ENCODE measurements at regions not wholly inside any gene's neighbourhood (a gene's known extent, or its start where the extent isn't known, plus 50 kb on each side); places are given as distances from the start of the nearest gene placed in this dataset.
"Not testable (repeated sequence)": the region's sequence is repeated elsewhere in the genome, so short reads cannot be mapped to it uniquely, and the experiment has no call there.

GRCh38 chr2:198857246-198857645 is 600.5 kb downstream of the SATB2 start:
- ChIA-PET POLR2A (no interaction called here), CTCF (interaction anchor here (1.5 kb wide), 1 partner anchor 18 kb away, joined by 3 read pairs; no protein-coding TSS in a partner anchor)
- DNase-seq (ENCODE audit: extremely low spot score): no peak
- no peak for TF ChIP-seq CTCF (IDR thresholded peaks at IDR 0.05; ENCODE audit: control extremely low read depth, extremely low read depth, low read depth, missing control alignments)

- POLR2A ChIA-PET; CTCF ChIA-PET; DNase-seq (ENCODE audit: extremely low spot score): not testable (repeated sequence)
These were observed 602.0 kb downstream of the SATB2 start for GRCh38 chr2:198855746-198856145.

- no peak for DNase-seq (ENCODE audit: extremely low spot score)
- TF ChIP-seq CTCF (IDR thresholded peaks at IDR 0.05; ENCODE audit: control extremely low read depth, extremely low read depth, low read depth, missing control alignments): no peak
- CTCF ChIA-PET: no interaction called here
- POLR2A ChIA-PET: no interaction called here
These were observed 605.5 kb downstream of the SATB2 start for GRCh38 chr2:198852248-198852647.

GRCh38 chr2:198825534-198825933 is 632.2 kb downstream of the SATB2 start:
- no peak for TF ChIP-seq CTCF (IDR thresholded peaks at IDR 0.05; ENCODE audit: control extremely low read depth, extremely low read depth, low read depth, missing control alignments)
- DNase-seq (ENCODE audit: extremely low spot score): no peak
- POLR2A ChIA-PET: no interaction called here
- CTCF ChIA-PET: no interaction called here

- POLR2A ChIA-PET: no interaction called here
- no peak for DNase-seq (ENCODE audit: extremely low spot score)
- no peak for TF ChIP-seq CTCF (IDR thresholded peaks at IDR 0.05; ENCODE audit: control extremely low read depth, extremely low read depth, low read depth, missing control alignments)
- CTCF ChIA-PET: interaction anchor here (1.1 kb wide), 1 partner anchor 181 kb away, joined by 3 read pairs; no protein-coding TSS in a partner anchor
These were observed 640.2 kb downstream of the SATB2 start for GRCh38 chr2:198817536-198817935.

GRCh38 chr2:198815626-198816025 is 642.1 kb downstream of the SATB2 start:
- DNase-seq (ENCODE audit: extremely low spot score): no peak
- ChIA-PET CTCF (interaction anchor here (1.5 kb wide), 1 partner anchor 15 kb away, joined by 4 read pairs; no protein-coding TSS in a partner anchor), POLR2A (no interaction called here)
- TF ChIP-seq CTCF (IDR thresholded peaks at IDR 0.05; ENCODE audit: control extremely low read depth, extremely low read depth, low read depth, missing control alignments): no peak

GRCh38 chr2:198811198-198811597 is 646.5 kb downstream of the SATB2 start:
- CTCF ChIA-PET: no interaction called here
- DNase-seq (ENCODE audit: extremely low spot score): no peak
- POLR2A ChIA-PET: no interaction called here
- no peak for TF ChIP-seq CTCF (IDR thresholded peaks at IDR 0.05; ENCODE audit: control extremely low read depth, extremely low read depth, low read depth, missing control alignments)

All from GM10248 (cell line).